ENCODE measurements at regions not wholly inside any gene's neighbourhood (a gene's known extent, or its start where the extent isn't known, plus 50 kb on each side); places are given as distances from the start of the nearest gene placed in this dataset.

- DNase-seq (ENCODE audit: insufficient read length, low spot score) (no peak), FAIRE-seq (no peak)
- no peak for TF ChIP-seq POLR2A (IDR thresholded peaks at IDR 0.05; ENCODE audit: low read depth, low read length)
Observed at GRCh38 chr15:93290618-93290946, 201.6 kb upstream of the RGMA start.

DNA sequence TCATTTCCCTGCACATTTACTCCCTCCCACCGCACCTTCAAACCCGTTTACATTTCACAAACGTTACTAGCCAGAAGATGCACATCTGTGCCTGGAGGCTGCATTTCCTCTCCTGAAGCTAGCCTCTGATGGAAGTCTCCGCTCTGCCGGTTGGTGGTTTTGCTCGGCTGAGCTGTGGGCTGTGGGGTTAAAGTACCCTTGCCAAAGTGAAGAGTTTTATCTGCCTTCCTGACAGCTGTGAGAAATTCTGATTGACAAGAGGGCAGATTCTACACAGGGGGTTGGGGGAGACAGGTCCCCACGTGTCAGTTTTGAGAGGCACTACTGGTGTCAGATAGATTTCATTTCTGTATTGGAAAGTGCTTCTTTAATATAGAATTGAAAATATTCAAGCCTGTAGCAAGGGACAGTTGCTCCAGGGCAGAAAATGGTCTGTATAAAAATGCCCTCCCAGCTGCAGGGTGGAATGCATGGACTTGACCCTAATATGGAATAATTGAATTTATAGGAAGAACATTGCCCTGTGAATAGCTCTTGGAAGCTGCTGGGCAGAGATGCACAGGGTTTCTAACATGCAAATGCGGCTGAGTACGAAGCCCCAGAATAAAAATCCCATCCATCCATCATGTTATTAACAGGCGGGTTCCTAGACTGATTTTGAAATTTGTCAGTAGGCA is 201.1 kb upstream of the RGMA start:
- no peak for TF ChIP-seq POLR2A (IDR thresholded peaks at IDR 0.05; ENCODE audit: low read depth, low read length)
- DNase-seq (ENCODE audit: insufficient read length, low spot score) (no peak), FAIRE-seq (no peak)

- no peak for DNase-seq (ENCODE audit: insufficient read length, low spot score)
- no peak for TF ChIP-seq POLR2A (IDR thresholded peaks at IDR 0.05; ENCODE audit: low read depth, low read length)
- FAIRE-seq = no peak
Observed at GRCh38 chr15:93288728-93289294, 199.8 kb upstream of the RGMA start.

DNA sequence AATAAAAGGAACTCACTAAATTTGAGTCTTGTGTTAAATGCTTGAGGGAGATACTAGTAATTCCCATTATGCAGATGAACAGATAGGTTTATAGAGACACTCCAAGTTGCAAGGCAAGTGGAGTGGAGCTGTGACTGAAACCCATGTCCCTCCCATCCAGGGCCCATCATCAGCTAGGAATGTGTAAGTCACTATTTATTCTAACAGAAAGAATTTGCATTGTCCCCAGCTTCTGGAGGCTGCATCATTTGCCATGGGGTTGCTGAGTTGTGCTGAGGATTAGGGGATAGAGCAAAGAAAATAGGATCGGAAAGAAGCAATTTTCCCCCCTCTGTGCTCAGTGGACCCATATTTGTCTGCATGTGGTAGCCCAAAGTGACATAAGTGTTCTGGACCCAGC is 197.4 kb upstream of the RGMA start:
- FAIRE-seq = no peak
- TF ChIP-seq POLR2A (IDR thresholded peaks at IDR 0.05; ENCODE audit: low read depth, low read length) = no peak
- DNase-seq (ENCODE audit: insufficient read length, low spot score) = no peak

DNA sequence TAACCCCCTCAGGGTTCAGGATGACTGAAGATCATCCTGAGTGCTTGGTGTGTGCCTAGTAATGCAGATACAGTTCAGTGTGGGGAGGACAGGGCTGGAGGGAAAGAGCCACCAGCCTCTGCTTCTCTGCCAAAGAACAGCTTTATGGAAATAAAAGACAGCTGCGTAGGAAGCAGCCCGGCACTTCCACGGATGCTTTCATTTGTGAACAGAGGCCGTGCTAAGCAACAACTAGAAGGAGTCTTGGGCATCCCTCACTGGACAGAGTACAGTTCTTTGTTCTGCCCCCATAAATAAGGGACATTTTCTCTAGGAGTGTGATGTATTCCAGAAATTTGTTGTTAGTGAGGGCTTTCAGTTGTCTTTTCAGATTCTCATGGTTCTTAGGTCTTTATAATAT is 194.8 kb upstream of the RGMA start:
- TF ChIP-seq POLR2A (IDR thresholded peaks at IDR 0.05; ENCODE audit: low read depth, low read length) = no peak
- no peak for FAIRE-seq
- no peak for DNase-seq (ENCODE audit: insufficient read length, low spot score)

DNA sequence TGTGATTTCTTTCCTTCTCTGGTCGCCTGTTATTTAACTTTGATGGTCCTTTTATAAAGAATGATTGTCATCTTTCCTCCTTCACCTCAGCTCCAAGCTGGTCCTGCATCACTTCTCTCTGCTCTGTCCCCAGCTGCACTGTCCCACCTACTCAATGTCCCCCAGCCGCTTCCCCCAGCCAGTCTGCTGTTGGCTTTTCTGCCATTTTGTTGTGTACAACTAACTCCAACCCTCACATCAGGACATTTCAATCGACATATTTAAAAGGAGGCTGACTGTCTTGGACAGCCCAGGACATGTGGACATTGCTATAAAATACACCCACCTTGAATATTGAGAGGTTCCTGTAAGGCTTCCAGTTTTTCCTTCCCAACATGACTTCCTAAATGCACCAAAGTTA is 193.8 kb upstream of the RGMA start:
- no peak for TF ChIP-seq POLR2A (IDR thresholded peaks at IDR 0.05; ENCODE audit: low read depth, low read length)
- FAIRE-seq (no peak), DNase-seq (ENCODE audit: insufficient read length, low spot score) (no peak)

- no peak for DNase-seq (ENCODE audit: insufficient read length, low spot score)
- no peak for TF ChIP-seq POLR2A (IDR thresholded peaks at IDR 0.05; ENCODE audit: low read depth, low read length)
- FAIRE-seq = no peak
Observed at GRCh38 chr15:93278783-93279182, 189.8 kb upstream of the RGMA start.

DNA sequence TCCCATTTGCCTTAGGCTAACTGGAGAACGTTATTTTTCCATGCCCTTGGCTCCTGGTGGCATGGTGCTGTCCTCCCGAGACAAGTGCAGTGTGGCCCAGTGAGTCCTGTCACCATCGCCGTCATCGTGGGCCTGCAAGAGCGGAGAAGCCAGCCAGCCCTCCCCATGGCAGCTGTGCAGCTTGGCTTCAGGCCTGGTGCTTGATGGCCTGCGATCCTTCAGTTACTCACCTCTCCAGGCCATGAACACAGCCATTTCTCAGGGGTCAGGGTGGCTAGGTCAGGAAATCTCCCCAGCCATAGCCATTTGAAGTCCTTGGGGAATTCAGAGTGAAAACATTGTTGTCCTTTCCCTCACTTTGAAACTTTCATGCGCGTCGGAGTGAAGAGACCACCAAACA is 189.0 kb upstream of the RGMA start:
- TF ChIP-seq POLR2A (IDR thresholded peaks at IDR 0.05; ENCODE audit: low read depth, low read length) = no peak
- DNase-seq (ENCODE audit: insufficient read length, low spot score) (no peak), FAIRE-seq (no peak)

DNA sequence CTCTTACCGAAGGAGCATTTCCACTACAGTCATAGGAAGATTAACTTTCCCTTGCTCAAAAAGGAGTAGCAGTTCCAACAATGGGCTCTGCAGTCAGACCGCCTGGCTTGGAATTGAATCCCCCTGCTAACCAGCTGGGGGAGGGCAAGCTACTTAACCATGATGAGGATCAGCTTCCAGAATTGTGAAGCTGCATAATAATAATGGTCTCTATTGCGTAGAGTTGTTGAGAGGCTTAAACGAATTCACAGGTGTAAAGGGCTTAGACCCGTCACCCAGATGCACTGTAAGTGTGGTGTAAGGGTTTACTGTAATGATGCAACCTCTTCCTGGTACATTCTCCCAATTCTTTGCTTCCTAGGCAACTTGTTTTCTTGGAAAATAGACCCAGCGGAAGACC is 185.2 kb upstream of the RGMA start:
- no peak for DNase-seq (ENCODE audit: insufficient read length, low spot score)
- no peak for FAIRE-seq
- no peak for TF ChIP-seq POLR2A (IDR thresholded peaks at IDR 0.05; ENCODE audit: low read depth, low read length)

DNA sequence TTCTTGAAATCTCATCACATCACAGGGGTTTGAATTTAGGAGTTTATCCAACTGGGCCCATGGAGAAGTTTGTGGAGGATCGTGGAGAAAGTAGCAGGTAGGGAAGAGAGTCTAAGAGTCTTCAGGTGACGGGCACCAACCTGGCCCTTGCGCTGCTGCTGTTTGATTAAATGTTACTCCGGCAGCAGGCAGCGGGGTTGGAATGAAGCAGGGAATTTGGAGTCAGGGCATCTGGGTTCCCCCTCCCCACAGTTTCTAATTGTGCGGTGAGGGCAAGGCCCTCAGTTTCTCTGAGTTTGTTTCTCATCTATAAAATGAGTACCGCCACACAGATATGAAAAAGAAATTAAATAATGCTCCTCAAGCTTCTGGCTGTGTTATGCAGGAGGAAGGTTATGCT is 182.9 kb upstream of the RGMA start:
- no peak for DNase-seq (ENCODE audit: insufficient read length, low spot score)
- no peak for FAIRE-seq
- TF ChIP-seq POLR2A (IDR thresholded peaks at IDR 0.05; ENCODE audit: low read depth, low read length) = no peak

GRCh38 chr15:93270937-93271467 is 182.0 kb upstream of the RGMA start:
- TF ChIP-seq POLR2A (IDR thresholded peaks at IDR 0.05; ENCODE audit: low read depth, low read length) = no peak
- no peak for DNase-seq (ENCODE audit: insufficient read length, low spot score)
- no peak for FAIRE-seq

DNA sequence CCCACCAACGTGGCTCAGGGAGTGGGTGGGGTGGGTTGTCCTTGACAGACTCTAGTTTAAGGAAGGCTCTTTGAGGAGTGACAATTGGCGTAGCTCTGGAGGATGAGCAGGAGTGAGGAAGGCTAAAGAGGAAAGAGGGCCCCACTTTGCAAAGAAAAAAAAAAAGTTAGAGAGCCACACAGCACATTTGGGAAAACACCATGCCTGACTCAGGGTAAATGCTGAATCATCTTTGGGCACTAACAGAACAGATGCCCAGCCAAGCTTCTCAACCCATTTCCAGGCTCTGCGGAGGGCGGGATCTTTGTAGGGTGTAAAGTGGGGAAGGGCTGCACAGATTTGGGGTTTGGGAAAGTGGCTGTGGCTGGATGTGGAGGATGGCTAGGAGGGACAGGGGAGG is 179.1 kb upstream of the RGMA start:
- FAIRE-seq = no peak
- no peak for DNase-seq (ENCODE audit: insufficient read length, low spot score)
- TF ChIP-seq POLR2A (IDR thresholded peaks at IDR 0.05; ENCODE audit: low read depth, low read length) = no peak

DNA sequence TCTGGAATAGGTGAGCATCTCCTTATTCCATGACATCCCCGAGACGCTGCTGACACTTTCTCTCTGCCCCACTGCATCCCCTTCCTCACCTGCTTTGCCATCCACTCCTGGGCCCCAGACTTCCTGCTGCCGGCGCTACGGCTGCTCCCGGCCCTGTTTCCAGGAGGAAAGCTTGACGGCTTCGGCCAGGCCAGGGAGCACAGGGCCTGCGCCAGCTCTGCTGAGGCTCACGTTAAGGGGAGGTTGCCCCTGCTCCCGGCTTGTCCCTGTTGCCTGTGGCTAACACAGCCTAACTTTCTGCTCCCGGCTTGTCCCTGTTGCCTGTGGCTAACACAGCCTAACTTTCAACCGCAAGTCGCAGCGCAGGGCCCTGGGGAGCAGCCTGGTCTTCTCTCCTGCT is 177.3 kb upstream of the RGMA start:
- TF ChIP-seq POLR2A (IDR thresholded peaks at IDR 0.05; ENCODE audit: low read depth, low read length) = no peak
- no peak for FAIRE-seq
- DNase-seq (ENCODE audit: insufficient read length, low spot score) = no peak

- FAIRE-seq (no peak), DNase-seq (ENCODE audit: insufficient read length, low spot score) (no peak)
- no peak for TF ChIP-seq POLR2A (IDR thresholded peaks at IDR 0.05; ENCODE audit: low read depth, low read length)
Observed at GRCh38 chr15:93265111-93265556, 176.1 kb upstream of the RGMA start.

GRCh38 chr15:93261845-93262244 is 172.8 kb upstream of the RGMA start:
- FAIRE-seq (no peak), DNase-seq (ENCODE audit: insufficient read length, low spot score) (no peak)
- no peak for TF ChIP-seq POLR2A (IDR thresholded peaks at IDR 0.05; ENCODE audit: low read depth, low read length)

Measured in H54 (cell line).